ENCODE measurements at regions not wholly inside any gene's neighbourhood (a gene's known extent, or its start where the extent isn't known, plus 50 kb on each side); places are given as distances from the start of the nearest gene placed in this dataset.

DNA sequence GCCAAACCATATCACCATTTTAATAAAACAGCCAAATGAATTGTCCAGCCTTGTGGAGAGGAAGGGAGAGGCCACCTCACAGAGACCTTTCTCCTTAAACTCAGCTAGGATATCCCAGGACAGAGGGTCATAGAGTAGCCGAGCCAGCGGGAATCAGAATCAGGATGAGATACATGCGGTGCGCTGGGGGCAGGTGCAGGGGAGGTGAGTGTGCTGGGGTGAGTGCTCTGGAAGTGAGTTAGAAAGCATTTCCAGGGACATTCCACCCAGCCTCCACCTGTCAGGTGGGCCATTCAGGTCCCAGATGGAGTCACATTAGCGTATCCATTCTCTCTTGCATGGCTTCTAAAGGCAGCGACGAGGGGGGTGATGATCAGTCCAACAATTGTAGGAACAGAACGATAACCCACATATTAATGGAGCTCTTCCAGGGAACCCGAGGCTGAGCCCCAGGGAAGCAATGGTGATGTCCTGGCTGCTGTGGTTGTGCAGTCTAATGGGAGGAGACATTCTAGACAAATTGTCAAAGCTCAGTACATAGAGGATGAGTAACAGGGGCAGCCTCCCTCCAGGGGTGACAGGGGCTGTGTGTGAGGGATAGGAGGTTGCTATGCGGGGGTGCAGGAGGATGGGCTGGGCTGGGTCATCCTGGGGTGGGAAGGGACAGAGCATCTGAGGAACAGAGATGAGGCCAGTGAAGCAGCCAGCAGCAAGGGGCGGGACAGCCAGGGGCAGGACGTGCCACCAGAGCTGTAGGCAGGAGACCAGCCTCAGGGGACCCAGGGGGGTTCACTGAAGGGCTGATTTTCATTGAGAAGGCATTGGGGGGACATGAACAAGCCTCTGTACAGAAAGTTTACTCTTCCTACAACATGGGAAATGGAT lies 88.7 kb upstream of the FRMD1 start:
- H3K27ac ChIP-seq, result no peak overlapping the region
- no peak for TF ChIP-seq ZFX (IDR thresholded peaks at IDR 0.05; ENCODE audit: borderline replicate concordance)
- TF ChIP-seq, protein P1, sequence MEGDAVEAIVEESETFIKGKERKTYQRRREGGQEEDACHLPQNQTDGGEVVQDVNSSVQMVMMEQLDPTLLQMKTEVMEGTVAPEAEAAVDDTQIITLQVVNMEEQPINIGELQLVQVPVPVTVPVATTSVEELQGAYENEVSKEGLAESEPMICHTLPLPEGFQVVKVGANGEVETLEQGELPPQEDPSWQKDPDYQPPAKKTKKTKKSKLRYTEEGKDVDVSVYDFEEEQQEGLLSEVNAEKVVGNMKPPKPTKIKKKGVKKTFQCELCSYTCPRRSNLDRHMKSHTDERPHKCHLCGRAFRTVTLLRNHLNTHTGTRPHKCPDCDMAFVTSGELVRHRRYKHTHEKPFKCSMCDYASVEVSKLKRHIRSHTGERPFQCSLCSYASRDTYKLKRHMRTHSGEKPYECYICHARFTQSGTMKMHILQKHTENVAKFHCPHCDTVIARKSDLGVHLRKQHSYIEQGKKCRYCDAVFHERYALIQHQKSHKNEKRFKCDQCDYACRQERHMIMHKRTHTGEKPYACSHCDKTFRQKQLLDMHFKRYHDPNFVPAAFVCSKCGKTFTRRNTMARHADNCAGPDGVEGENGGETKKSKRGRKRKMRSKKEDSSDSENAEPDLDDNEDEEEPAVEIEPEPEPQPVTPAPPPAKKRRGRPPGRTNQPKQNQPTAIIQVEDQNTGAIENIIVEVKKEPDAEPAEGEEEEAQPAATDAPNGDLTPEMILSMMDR (IDR thresholded peaks at IDR 0.05), result no peak

GRCh38 chr6:168166627-168167026 lies 87.6 kb upstream of the FRMD1 start:
- no peak overlapping the region for H3K27ac ChIP-seq
- TF ChIP-seq, protein P1 (IDR thresholded peaks at IDR 0.05), result no peak
- no peak for TF ChIP-seq ZFX (IDR thresholded peaks at IDR 0.05; ENCODE audit: borderline replicate concordance)

- H3K27ac ChIP-seq, result no peak overlapping the region
- TF ChIP-seq ZFX (IDR thresholded peaks at IDR 0.05; ENCODE audit: borderline replicate concordance), result no peak
- TF ChIP-seq, protein P1 (IDR thresholded peaks at IDR 0.05), result no peak
Observed at GRCh38 chr6:168165891-168166290, 86.9 kb upstream of the FRMD1 start.

GRCh38 chr6:168165373-168165772 lies 86.4 kb upstream of the FRMD1 start:
- TF ChIP-seq, protein P1 (IDR thresholded peaks at IDR 0.05), result no peak
- no peak for TF ChIP-seq ZFX (IDR thresholded peaks at IDR 0.05; ENCODE audit: borderline replicate concordance)
- H3K27ac ChIP-seq, result no peak overlapping the region

- TF ChIP-seq ZFX (IDR thresholded peaks at IDR 0.05; ENCODE audit: borderline replicate concordance), result no peak
- TF ChIP-seq, protein P1 (IDR thresholded peaks at IDR 0.05), result no peak
- H3K27ac ChIP-seq, result no peak overlapping the region
Observed at GRCh38 chr6:168164462-168165061, 85.5 kb upstream of the FRMD1 start.

GRCh38 chr6:168163096-168163731 lies 84.2 kb upstream of the FRMD1 start:
- TF ChIP-seq, protein P1 (IDR thresholded peaks at IDR 0.05), result no peak
- no peak for TF ChIP-seq ZFX (IDR thresholded peaks at IDR 0.05; ENCODE audit: borderline replicate concordance)
- H3K27ac ChIP-seq, result no peak overlapping the region
